NCI-H69 (cell line): ENCODE measurements at regions not wholly inside any gene's neighbourhood (a gene's known extent, or its start where the extent isn't known, plus 50 kb on each side); places are given as distances from the start of the nearest gene placed in this dataset.
"Not testable (repeated sequence)": the region's sequence is repeated elsewhere in the genome, so short reads cannot be mapped to it uniquely, and the experiment has no call there.

ENCODE experiments used
- DNase-seq: peaks from one replicate; lab custom pipeline; 2025; lab: John Stamatoyannopoulos, UW

GRCh38 chr5:51802551-51803184, 419.4 kb downstream of the ISL1 start:
- no peak for DNase-seq

GRCh38 chr5:51806677-51807076, 423.4 kb downstream of the ISL1 start:
- no peak for DNase-seq

- peak; percentile 33 for DNase-seq
These were observed 427.3 kb downstream of the ISL1 start for GRCh38 chr5:51810592-51810991.

- no peak for DNase-seq
These were observed 428.7 kb downstream of the ISL1 start for GRCh38 chr5:51811883-51812471.

GRCh38 chr5:51814817-51815216, 431.6 kb downstream of the ISL1 start:
- DNase-seq, result not testable (repeated sequence)

DNA sequence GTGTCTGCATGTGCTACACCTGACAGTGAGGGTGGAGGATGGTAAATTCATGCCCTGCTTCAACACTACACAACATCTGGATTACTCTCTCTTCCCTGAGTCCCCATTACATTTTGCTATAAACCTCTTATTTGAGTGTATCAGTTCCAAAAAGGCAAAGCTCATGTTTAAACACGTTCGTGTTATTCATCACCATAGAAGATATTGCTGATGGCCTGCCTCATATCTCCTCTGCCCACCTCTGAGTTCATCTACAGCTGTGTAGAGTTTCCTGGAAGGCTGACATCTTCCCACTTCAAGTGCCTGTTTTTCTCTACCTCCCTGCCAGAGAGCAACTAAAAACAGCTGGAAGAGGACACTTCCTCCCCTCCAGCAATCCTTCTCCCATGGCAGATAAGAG, 433.2 kb downstream of the ISL1 start:
- DNase-seq, result no peak

- no peak for DNase-seq
These were observed 438.4 kb downstream of the ISL1 start for GRCh38 chr5:51821697-51822096.

GRCh38 chr5:51829230-51829629, 446.0 kb downstream of the ISL1 start:
- no peak for DNase-seq

GRCh38 chr5:51829691-51830090, 446.4 kb downstream of the ISL1 start:
- peak; percentile 68 for DNase-seq

- no peak for DNase-seq
These were observed 449.8 kb downstream of the ISL1 start for GRCh38 chr5:51832934-51833470.

DNA sequence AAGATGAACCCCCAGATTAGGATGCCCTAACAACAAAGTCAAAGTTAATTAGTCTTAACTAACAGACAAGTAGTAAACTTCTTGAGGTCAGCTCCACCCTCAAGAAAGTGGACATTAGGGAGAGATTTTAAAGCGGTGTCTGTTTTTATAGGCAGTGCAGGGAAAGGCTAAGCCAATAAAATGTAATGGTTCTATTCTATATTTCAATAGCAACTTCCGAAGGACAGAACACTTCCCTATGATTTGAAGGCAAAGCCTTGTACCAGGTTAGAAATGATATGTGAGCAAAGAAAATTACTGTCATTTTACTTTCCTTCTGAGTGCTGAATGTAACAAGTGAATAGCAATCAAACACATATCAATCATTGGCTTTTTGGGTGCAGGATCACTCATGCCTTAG, 455.2 kb downstream of the ISL1 start:
- no peak for DNase-seq

DNA sequence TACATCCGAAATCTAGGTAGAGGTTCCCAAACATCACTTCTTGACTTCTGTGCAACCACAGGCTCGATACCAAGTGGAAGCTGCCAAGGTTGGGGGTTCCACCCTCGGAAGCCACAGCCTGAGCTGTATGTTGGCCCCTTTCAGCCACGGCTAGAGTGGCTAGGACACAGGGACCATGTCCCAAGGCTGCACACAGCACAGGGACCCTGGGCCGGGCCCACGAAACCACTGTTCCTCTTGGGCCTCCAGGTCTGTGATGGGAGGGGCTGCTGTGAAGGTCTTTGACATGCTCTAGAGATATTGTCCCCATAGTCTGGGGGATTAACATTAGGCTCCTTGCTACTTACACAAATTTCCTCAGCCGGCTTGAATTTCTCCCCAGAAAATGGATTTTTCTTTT, 460.6 kb downstream of the ISL1 start:
- no peak for DNase-seq

DNA sequence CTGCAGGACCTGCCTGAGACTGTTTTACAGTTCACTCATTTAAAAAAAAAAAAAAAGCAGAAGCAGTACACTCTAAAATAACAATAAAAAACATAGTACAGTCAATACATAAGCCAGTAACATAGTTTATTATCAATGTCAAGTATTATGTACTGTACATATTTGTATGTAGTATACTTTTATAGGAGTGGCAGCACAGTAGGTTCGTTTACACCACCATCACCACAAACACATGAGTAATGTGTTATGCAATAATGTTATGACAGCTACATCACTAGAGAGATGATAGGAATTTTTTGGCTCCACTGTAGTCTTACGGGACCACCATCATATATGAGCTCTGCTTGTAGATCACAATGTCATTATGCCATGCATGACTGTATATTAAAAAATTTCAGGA, 462.8 kb downstream of the ISL1 start:
- DNase-seq, result no peak

- DNase-seq, result no peak
These were observed 476.4 kb downstream of the ISL1 start for GRCh38 chr5:51859624-51860023.

- no peak for DNase-seq
These were observed 477.3 kb downstream of the ISL1 start for GRCh38 chr5:51860532-51861018.

- no peak for DNase-seq
These were observed 488.9 kb downstream of the ISL1 start for GRCh38 chr5:51872144-51872543.

GRCh38 chr5:51881901-51882300, 498.7 kb downstream of the ISL1 start:
- DNase-seq, result no peak

DNA sequence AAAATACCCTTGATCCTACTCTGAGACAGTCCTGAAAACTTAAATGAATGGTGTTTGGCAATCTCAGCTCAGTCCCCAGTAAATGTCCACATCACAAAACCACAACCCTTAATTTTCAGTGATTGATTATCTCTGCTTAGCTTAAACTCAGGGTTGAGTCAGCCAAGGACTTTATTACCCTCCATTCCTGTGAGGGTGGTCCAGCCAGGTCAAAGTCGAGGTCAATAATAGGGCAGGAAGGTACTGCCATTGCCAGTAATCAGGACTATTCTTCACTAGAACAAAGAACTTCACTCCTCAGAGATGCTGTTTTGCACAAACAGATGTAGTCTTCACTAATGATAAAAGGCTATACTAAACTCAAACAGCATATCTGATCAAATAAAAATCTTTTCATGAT, 499.4 kb downstream of the ISL1 start:
- DNase-seq, result peak; percentile 51

DNA sequence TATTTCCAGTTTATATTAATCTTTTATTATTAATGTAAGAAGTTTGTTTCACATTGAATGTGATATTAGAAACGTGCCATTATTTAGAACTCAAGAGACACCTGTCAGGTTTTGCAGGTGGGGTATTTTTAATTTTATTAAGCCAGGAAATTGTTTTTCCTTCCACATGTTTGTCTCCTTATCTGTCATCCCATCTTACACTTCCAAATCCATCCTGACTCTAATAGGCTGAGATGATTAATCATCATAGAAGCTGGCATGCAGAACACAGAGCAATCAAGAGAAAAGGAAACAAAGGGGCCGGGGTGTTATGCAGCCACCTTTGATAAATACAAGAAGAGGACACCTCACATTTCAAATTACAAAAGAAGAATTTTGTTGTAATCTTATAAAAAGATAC, 506.5 kb downstream of the ISL1 start:
- peak; percentile 87 for DNase-seq

GRCh38 chr5:51890435-51891116, 507.3 kb downstream of the ISL1 start:
- peak; percentile 81 for DNase-seq

DNA sequence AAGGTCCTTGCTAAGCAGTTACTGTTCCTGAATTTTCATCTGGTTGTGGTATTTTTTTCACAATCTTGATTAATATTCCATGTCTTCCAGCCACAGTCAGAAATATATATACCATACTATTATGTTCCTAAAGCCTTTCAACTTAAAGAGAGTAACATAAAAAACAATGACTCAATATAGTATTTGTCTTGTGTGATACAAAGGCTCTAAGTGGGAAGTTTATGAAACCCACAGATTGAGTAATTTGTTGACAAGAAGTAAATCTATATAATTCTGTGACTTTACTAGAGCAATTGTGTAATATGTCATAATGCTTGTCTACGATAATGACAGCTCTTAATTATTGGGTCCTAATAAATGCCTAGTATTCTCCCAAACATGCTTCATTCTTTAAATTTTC, 509.4 kb downstream of the ISL1 start:
- no peak for DNase-seq

- DNase-seq, result peak; percentile 59
These were observed 512.6 kb downstream of the ISL1 start for GRCh38 chr5:51895834-51896233.

DNA sequence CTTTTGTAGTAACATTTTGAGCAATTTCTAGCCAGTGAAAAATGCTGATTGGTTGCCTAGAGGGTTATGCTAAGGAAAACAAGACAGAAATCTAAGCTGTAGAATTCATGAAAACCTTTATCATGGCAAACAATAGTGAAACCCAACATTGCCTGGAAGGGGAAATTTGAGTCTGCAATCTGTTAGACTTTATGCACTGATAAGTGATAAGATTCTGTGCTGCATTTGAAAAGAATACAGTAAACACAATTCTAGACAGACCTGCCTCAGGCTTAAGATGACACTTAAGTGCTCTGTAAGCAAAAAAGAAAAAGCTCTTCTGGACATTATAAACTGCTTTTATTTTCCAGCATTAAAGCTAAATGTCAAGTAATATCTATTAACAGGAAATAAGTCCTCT, 519.3 kb downstream of the ISL1 start:
- peak; percentile 65 for DNase-seq
